KOPT-K1 (cell line): ENCODE measurements at regions not wholly inside any gene's neighbourhood (a gene's known extent, or its start where the extent isn't known, plus 50 kb on each side); places are given as distances from the start of the nearest gene placed in this dataset.

Experiments
- H3K27ac ChIP-seq: fragments of 200-600 bp; sonication (generic); 2 replicates; pipeline ENCODE4 v1.5.1; 2016; ENCODE audit warnings: antibody characterized with exemption, mild to moderate bottlenecking, low read depth, low read length; ENCODE audit not compliant: poor library complexity, severe bottlenecking
- H3K36me3 ChIP-seq: fragments of 200-600 bp; sonication (generic); 2 replicates; pipeline ENCODE4 v1.5.1; 2017; ENCODE audit warnings: antibody characterized with exemption, mild to moderate bottlenecking, low read length, moderate library complexity; ENCODE audit not compliant: insufficient read depth
- H3K9me3 ChIP-seq: fragments of 200-600 bp; sonication (generic); 2 replicates; pipeline ENCODE4 v1.5.1; 2017; ENCODE audit warnings: antibody characterized with exemption, low read length, mild to moderate bottlenecking; ENCODE audit not compliant: insufficient read depth, poor library complexity, severe bottlenecking

GRCh38 chr2:105691947-105692390 is 52.7 kb upstream of the NCK2 start:
- H3K9me3 ChIP-seq, result no peaks in the 10 kb centered on the region
- no peak overlapping the region for H3K27ac ChIP-seq
- no peaks in the 10 kb centered on the region for H3K36me3 ChIP-seq

GRCh38 chr2:105690566-105690965 is 54.1 kb upstream of the NCK2 start:
- H3K9me3 ChIP-seq, result no peaks in the 10 kb centered on the region
- no peak overlapping the region for H3K27ac ChIP-seq
- no peaks in the 10 kb centered on the region for H3K36me3 ChIP-seq

- H3K36me3 ChIP-seq, result no peaks in the 10 kb centered on the region
Observed at GRCh38 chr2:105689484-105689883, 55.2 kb upstream of the NCK2 start.

GRCh38 chr2:105688946-105689345 is 55.8 kb upstream of the NCK2 start:
- no peak overlapping the region for H3K27ac ChIP-seq
- no peaks in the 10 kb centered on the region for H3K9me3 ChIP-seq
- no peaks in the 10 kb centered on the region for H3K36me3 ChIP-seq

More at GRCh38 chr2:105689484-105689883, 55.2 kb upstream of the NCK2 start:
- H3K27ac ChIP-seq, result no peak overlapping the region
- no peaks in the 10 kb centered on the region for H3K9me3 ChIP-seq

- Histone ChIP-seq H3K9me3 (no peaks in the 10 kb centered on the region), H3K36me3 (no peaks in the 10 kb centered on the region), H3K27ac (no peak overlapping the region)
Observed at GRCh38 chr2:105686588-105686987, 58.1 kb upstream of the NCK2 start.

GRCh38 chr2:105683011-105683492 is 61.7 kb upstream of the NCK2 start:
- Histone ChIP-seq H3K36me3 (no peaks in the 10 kb centered on the region), H3K9me3 (no peaks in the 10 kb centered on the region), H3K27ac (no peak overlapping the region)

- Histone ChIP-seq H3K27ac (no peak overlapping the region), H3K9me3 (no peaks in the 10 kb centered on the region), H3K36me3 (no peaks in the 10 kb centered on the region)
Observed at GRCh38 chr2:105682401-105682800, 62.3 kb upstream of the NCK2 start.

- Histone ChIP-seq H3K27ac (no peak overlapping the region), H3K9me3 (no peaks in the 10 kb centered on the region), H3K36me3 (no peaks in the 10 kb centered on the region)
Observed at GRCh38 chr2:105681927-105682326, 62.8 kb upstream of the NCK2 start.

GRCh38 chr2:105680357-105680756 is 64.4 kb upstream of the NCK2 start:
- Histone ChIP-seq H3K36me3 (no peaks in the 10 kb centered on the region), H3K9me3 (no peaks in the 10 kb centered on the region), H3K27ac (no peak overlapping the region)

GRCh38 chr2:105678346-105678745 is 66.4 kb upstream of the NCK2 start:
- no peaks in the 10 kb centered on the region for H3K36me3 ChIP-seq
- H3K27ac ChIP-seq, result no peak overlapping the region
- H3K9me3 ChIP-seq, result no peaks in the 10 kb centered on the region

- H3K9me3 ChIP-seq, result no peaks in the 10 kb centered on the region
- no peak overlapping the region for H3K27ac ChIP-seq
- H3K36me3 ChIP-seq, result no peaks in the 10 kb centered on the region
Observed at GRCh38 chr2:105677901-105678300, 66.8 kb upstream of the NCK2 start.

- Histone ChIP-seq H3K9me3 (no peaks in the 10 kb centered on the region), H3K36me3 (no peaks in the 10 kb centered on the region), H3K27ac (no peak overlapping the region)
Observed at GRCh38 chr2:105675841-105676240, 68.9 kb upstream of the NCK2 start.

GRCh38 chr2:105674859-105675541 is 69.7 kb upstream of the NCK2 start:
- Histone ChIP-seq H3K9me3 (no peaks in the 10 kb centered on the region), H3K27ac (no peak overlapping the region), H3K36me3 (no peaks in the 10 kb centered on the region)

- Histone ChIP-seq H3K27ac (no peak overlapping the region), H3K9me3 (no peaks in the 10 kb centered on the region), H3K36me3 (no peaks in the 10 kb centered on the region)
Observed at GRCh38 chr2:105674401-105674800, 70.3 kb upstream of the NCK2 start.

GRCh38 chr2:105671156-105671555 is 73.6 kb upstream of the NCK2 start:
- H3K36me3 ChIP-seq, result no peaks in the 10 kb centered on the region
- no peak overlapping the region for H3K27ac ChIP-seq
- peaks cover 12% of the 10 kb centered on the region for H3K9me3 ChIP-seq

- peaks cover 28% of the 10 kb centered on the region for H3K9me3 ChIP-seq
- no peak overlapping the region for H3K27ac ChIP-seq
- H3K36me3 ChIP-seq, result no peaks in the 10 kb centered on the region
Observed at GRCh38 chr2:105669384-105669891, 75.3 kb upstream of the NCK2 start.
